Ishikawa (cell line): ENCODE measurements at regions not wholly inside any gene's neighbourhood (a gene's known extent, or its start where the extent isn't known, plus 50 kb on each side); places are given as distances from the start of the nearest gene placed in this dataset.

ENCODE experiments used
- EP300 ChIP-seq: IDR thresholded peaks from 2 replicates; pipeline ENCODE4 v1.6.1; 2012; ENCODE audit warnings: borderline replicate concordance
- MAX ChIP-seq: IDR thresholded peaks from 2 replicates; pipeline ENCODE4 v1.6.1; 2012
- NFIC ChIP-seq: IDR thresholded peaks from 2 replicates; pipeline ENCODE4 v1.6.1; 2012
- RAD21 ChIP-seq: IDR thresholded peaks from 2 replicates; pipeline ENCODE4 v1.6.1; 2012; ENCODE audit warnings: low read depth
- REST ChIP-seq: IDR thresholded peaks from 2 replicates; pipeline ENCODE4 v1.6.1; 2012; ENCODE audit warnings: low read depth, mild to moderate bottlenecking
- TAF1 ChIP-seq: IDR thresholded peaks from 2 replicates; pipeline ENCODE4 v1.6.1; 2012; ENCODE audit warnings: low read depth, mild to moderate bottlenecking
- USF1 ChIP-seq: IDR thresholded peaks from 2 replicates; pipeline ENCODE4 v1.6.1; 2012
- YY1 ChIP-seq: IDR thresholded peaks from 2 replicates; pipeline ENCODE4 v1.6.1; 2012; ENCODE audit warnings: low read depth
- ZBTB7A ChIP-seq: IDR thresholded peaks from 2 replicates; pipeline ENCODE4 v1.6.1; 2012; ENCODE audit warnings: low read depth

GRCh38 chr10:55305285-55305684 is 504.3 kb upstream of the PCDH15 start:
- TF ChIP-seq ZBTB7A (no peak), EP300 (no peak), YY1 (no peak), MAX (no peak), USF1 (no peak), REST (no peak), NFIC (no peak), TAF1 (no peak), RAD21 (no peak)
